ENCODE measurements at regions not wholly inside any gene's neighbourhood (a gene's known extent, or its start where the extent isn't known, plus 50 kb on each side); places are given as distances from the start of the nearest gene placed in this dataset.

GRCh38 chr6:96469312-96469711 lies 52.3 kb upstream of the UFL1 start:
- Histone ChIP-seq H3K36me3 (ENCODE audit: control insufficient read depth in 2 of 2, insufficient read depth in 1 of 2, low read length in 2 of 2) (no peaks in the 10 kb centered on the region), H3K9me3 (ENCODE audit: control insufficient read depth, insufficient read depth, low read depth, low read length) (no peaks in the 10 kb centered on the region), H3K27ac (ENCODE audit: extremely low read depth, low read depth, low read length) (no peak overlapping the region), H3K4me1 (ENCODE audit: control insufficient read depth, insufficient read depth, low read length) (no peaks in the 10 kb centered on the region), H3K4me3 (ENCODE audit: low read depth, low read length) (no peak overlapping the region)
- CTCF ChIA-PET, result no interaction called here
- POLR2A ChIA-PET, result no interaction called here
- TF ChIP-seq ZBTB1 (tag by site-specific recombination; IDR thresholded peaks at IDR 0.05) (no peak), BCL11A (tag by site-specific recombination; IDR thresholded peaks at IDR 0.05; ENCODE audit: low read depth) (no peak), ZNF311 (tag by site-specific recombination; IDR thresholded peaks at IDR 0.05; ENCODE audit: borderline replicate concordance) (no peak), BCL6B (tag by site-specific recombination; IDR thresholded peaks at IDR 0.05) (no peak), ZNF112 (tag by site-specific recombination; IDR thresholded peaks at IDR 0.05) (no peak), ZNF202 (tag by site-specific recombination; IDR thresholded peaks at IDR 0.05; ENCODE audit: borderline replicate concordance) (no peak), ZNF664 (tag by site-specific recombination; IDR thresholded peaks at IDR 0.05) (no peak)

DNA sequence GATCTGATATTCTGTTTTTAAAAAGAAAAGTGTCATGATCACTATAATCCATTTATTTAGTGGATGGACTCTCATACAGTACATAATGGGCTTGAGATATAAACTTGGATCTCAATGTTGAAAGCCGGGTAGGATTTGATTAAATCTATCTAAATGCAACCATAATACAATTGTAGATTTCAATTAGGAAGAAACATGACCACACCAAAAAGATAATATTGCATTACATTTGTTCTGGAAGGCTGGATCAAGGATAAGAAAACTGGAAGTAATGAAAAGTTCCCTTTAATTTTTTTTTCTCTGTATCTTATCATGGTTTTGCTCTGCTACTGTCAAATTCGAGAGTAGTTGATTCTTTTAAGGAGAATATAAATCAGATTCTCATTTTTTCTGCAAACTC lies 51.3 kb upstream of the UFL1 start:
- Histone ChIP-seq H3K9me3 (ENCODE audit: control insufficient read depth, insufficient read depth, low read depth, low read length) (no peaks in the 10 kb centered on the region), H3K27ac (ENCODE audit: extremely low read depth, low read depth, low read length) (no peak overlapping the region), H3K4me1 (ENCODE audit: control insufficient read depth, insufficient read depth, low read length) (no peaks in the 10 kb centered on the region), H3K4me3 (ENCODE audit: low read depth, low read length) (no peak overlapping the region), H3K36me3 (ENCODE audit: control insufficient read depth in 2 of 2, insufficient read depth in 1 of 2, low read length in 2 of 2) (no peaks in the 10 kb centered on the region)
- POLR2A ChIA-PET, result no interaction called here
- TF ChIP-seq SP7 (tag by site-specific recombination; IDR thresholded peaks at IDR 0.05), result no peak
- TF ChIP-seq ZNF621 (tag by site-specific recombination; IDR thresholded peaks at IDR 0.05), result no peak
- no peak for TF ChIP-seq ZNF596 (tag by site-specific recombination; IDR thresholded peaks at IDR 0.05)
- TF ChIP-seq PRDM1 (tag by site-specific recombination; IDR thresholded peaks at IDR 0.05), result no peak
- TF ChIP-seq ZNF221 (tag by site-specific recombination; IDR thresholded peaks at IDR 0.05; ENCODE audit: borderline replicate concordance), result no peak
- TF ChIP-seq ZNF155 (tag by site-specific recombination; IDR thresholded peaks at IDR 0.05), result no peak
- no peak for TF ChIP-seq ZNF843 (tag by site-specific recombination; IDR thresholded peaks at IDR 0.05)
- no peak for TF ChIP-seq ZSCAN4 (tag by site-specific recombination; IDR thresholded peaks at IDR 0.05)
- no peak for TF ChIP-seq ZNF549 (tag by site-specific recombination; IDR thresholded peaks at IDR 0.05)
- CTCF ChIA-PET, result interaction anchor here (0.7 kb wide), 1 partner anchor 49 kb away, joined by 3 read pairs; no protein-coding TSS in a partner anchor

Data from HEK293 (cell line).